PC-3 (cell line): ENCODE measurements at regions not wholly inside any gene's neighbourhood (a gene's known extent, or its start where the extent isn't known, plus 50 kb on each side); places are given as distances from the start of the nearest gene placed in this dataset.

ENCODE experiments used
- CTCF ChIP-seq: fragments of 300-600 bp; sonication (generic); conservative IDR thresholded peaks from 2 replicates; pipeline ENCODE4 v1.5.1; 2017; ENCODE audit warnings: antibody characterized with exemption, low read depth, mild to moderate bottlenecking, low read length
- EZH2 ChIP-seq: fragments of 300-600 bp; sonication (generic); IDR thresholded peaks from one replicate; pipeline ENCODE4 v1.6.1; 2017; ENCODE audit warnings: antibody characterized with exemption, mild to moderate bottlenecking, low read length; ENCODE audit not compliant: unreplicated experiment

GRCh38 chr4:18961266-18961665 is 939.7 kb upstream of the LCORL start:
- no peak for TF ChIP-seq EZH2
- TF ChIP-seq CTCF = no peak
